DOHH2 (cell line): ENCODE measurements at regions not wholly inside any gene's neighbourhood (a gene's known extent, or its start where the extent isn't known, plus 50 kb on each side); places are given as distances from the start of the nearest gene placed in this dataset.

Experiments
- H3F3A ChIP-seq: fragments of 200-600 bp; sonication (generic), shearing (Covaris generic); 2 replicates; pipeline ENCODE4 v1.6.0; 2016; ENCODE audit warnings: antibody characterized with exemption, mild to moderate bottlenecking; ENCODE audit not compliant: control insufficient read depth, insufficient read depth
- H3K27ac ChIP-seq: fragments of 200-600 bp; sonication (generic); 2 replicates; pipeline ENCODE4 v1.5.1; 2014; ENCODE audit warnings: low read depth, mild to moderate bottlenecking, low read length, moderate library complexity
- H3K27me3 ChIP-seq: fragments of 200-600 bp; sonication (generic); 2 replicates; pipeline ENCODE4 v1.6.1; 2014; ENCODE audit warnings: mild to moderate bottlenecking, low read length, mixed read lengths; ENCODE audit not compliant: control insufficient read depth
- H3K36me3 ChIP-seq: fragments of 200-600 bp; sonication (generic); 2 replicates; pipeline ENCODE4 v1.6.1; 2014; ENCODE audit warnings: mild to moderate bottlenecking, low read length, moderate library complexity, mixed read lengths; ENCODE audit not compliant: control insufficient read depth
- H3K4me1 ChIP-seq: fragments of 200-600 bp; sonication (generic); 2 replicates; pipeline ENCODE4 v1.6.1; 2014; ENCODE audit warnings: mild to moderate bottlenecking, low read length, mixed read lengths; ENCODE audit not compliant: control insufficient read depth
- H3K4me2 ChIP-seq: fragments of 200-600 bp; sonication (generic); 2 replicates; pipeline ENCODE4 v1.6.0; 2014; ENCODE audit warnings: mild to moderate bottlenecking, low read length, moderate library complexity
- H3K4me3 ChIP-seq: fragments of 200-600 bp; sonication (generic); 2 replicates; pipeline ENCODE4 v1.5.1; 2014; ENCODE audit warnings: mild to moderate bottlenecking, low read length, mixed read lengths
- H3K79me2 ChIP-seq: fragments of 200-600 bp; sonication (generic); 2 replicates; pipeline ENCODE4 v1.6.1; 2014; ENCODE audit warnings: mild to moderate bottlenecking, low read length, mixed read lengths; ENCODE audit not compliant: control insufficient read depth
- H3K9me2 ChIP-seq: fragments of 200-600 bp; sonication (generic); replicated peaks from 2 replicates; pipeline ENCODE4 v1.6.1; 2014; ENCODE audit warnings: mild to moderate bottlenecking, low read length, mixed read lengths; ENCODE audit not compliant: control insufficient read depth
- H3K9me3 ChIP-seq: fragments of 200-600 bp; sonication (generic); 2 replicates; pipeline ENCODE4 v1.6.1; 2014; ENCODE audit warnings: antibody characterized with exemption, low read length, mixed read lengths; ENCODE audit not compliant: control insufficient read depth, insufficient read depth
- H4K20me1 ChIP-seq: fragments of 200-600 bp; sonication (generic); 2 replicates; pipeline ENCODE4 v1.6.0; 2014; ENCODE audit warnings: low read depth, mild to moderate bottlenecking, antibody characterized with exemption, low read length, moderate library complexity; ENCODE audit not compliant: control insufficient read depth, insufficient read depth
- EZH2phosphoT487 ChIP-seq: fragments of 200-600 bp; sonication (generic); IDR thresholded peaks from 2 replicates; pipeline ENCODE4 v1.6.1; 2017; ENCODE audit warnings: borderline replicate concordance, mild to moderate bottlenecking, antibody characterized with exemption, low read length, moderate library complexity, mixed read lengths
- TF ChIP-seq, protein P1 (sequence below): fragments of 200-600 bp; sonication (generic); IDR thresholded peaks from one replicate; pipeline ENCODE4 v1.5.1; 2014; ENCODE audit warnings: antibody characterized with exemption, mild to moderate bottlenecking, low read depth, low read length; ENCODE audit not compliant: poor library complexity, severe bottlenecking

GRCh38 chr2:183284606-183285005, 160.4 kb downstream of the NUP35 start:
- Histone ChIP-seq H3K4me3 (no peak overlapping the region), H3K79me2 (no peaks in the 10 kb centered on the region), H3K9me2 (no peaks in the 10 kb centered on the region), H3K27ac (no peak overlapping the region), H3K4me1 (no peaks in the 10 kb centered on the region), H3F3A (no peaks in the 10 kb centered on the region), H3K36me3 (no peaks in the 10 kb centered on the region), H4K20me1 (no peaks in the 10 kb centered on the region), H3K4me2 (no peak overlapping the region), H3K9me3 (no peaks in the 10 kb centered on the region), H3K27me3 (no peaks in the 10 kb centered on the region)
- TF ChIP-seq, protein P1, sequence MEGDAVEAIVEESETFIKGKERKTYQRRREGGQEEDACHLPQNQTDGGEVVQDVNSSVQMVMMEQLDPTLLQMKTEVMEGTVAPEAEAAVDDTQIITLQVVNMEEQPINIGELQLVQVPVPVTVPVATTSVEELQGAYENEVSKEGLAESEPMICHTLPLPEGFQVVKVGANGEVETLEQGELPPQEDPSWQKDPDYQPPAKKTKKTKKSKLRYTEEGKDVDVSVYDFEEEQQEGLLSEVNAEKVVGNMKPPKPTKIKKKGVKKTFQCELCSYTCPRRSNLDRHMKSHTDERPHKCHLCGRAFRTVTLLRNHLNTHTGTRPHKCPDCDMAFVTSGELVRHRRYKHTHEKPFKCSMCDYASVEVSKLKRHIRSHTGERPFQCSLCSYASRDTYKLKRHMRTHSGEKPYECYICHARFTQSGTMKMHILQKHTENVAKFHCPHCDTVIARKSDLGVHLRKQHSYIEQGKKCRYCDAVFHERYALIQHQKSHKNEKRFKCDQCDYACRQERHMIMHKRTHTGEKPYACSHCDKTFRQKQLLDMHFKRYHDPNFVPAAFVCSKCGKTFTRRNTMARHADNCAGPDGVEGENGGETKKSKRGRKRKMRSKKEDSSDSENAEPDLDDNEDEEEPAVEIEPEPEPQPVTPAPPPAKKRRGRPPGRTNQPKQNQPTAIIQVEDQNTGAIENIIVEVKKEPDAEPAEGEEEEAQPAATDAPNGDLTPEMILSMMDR: no peak
- no peak for TF ChIP-seq EZH2phosphoT487

- H3K4me3 ChIP-seq: no peak overlapping the region
- no peaks in the 10 kb centered on the region for H3K79me2 ChIP-seq
- no peaks in the 10 kb centered on the region for H3K27me3 ChIP-seq
- H3K9me3 ChIP-seq: no peaks in the 10 kb centered on the region
- H3K4me1 ChIP-seq: no peaks in the 10 kb centered on the region
- no peaks in the 10 kb centered on the region for H3K36me3 ChIP-seq
- H3K27ac ChIP-seq: no peak overlapping the region
- no peak overlapping the region for H3K4me2 ChIP-seq
- no peaks in the 10 kb centered on the region for H3K9me2 ChIP-seq
- no peak for TF ChIP-seq EZH2phosphoT487
- TF ChIP-seq, protein P1: no peak
- H4K20me1 ChIP-seq: no peaks in the 10 kb centered on the region
- H3F3A ChIP-seq: no peaks in the 10 kb centered on the region
Observed at GRCh38 chr2:183291436-183291835, 167.2 kb downstream of the NUP35 start.

DNA sequence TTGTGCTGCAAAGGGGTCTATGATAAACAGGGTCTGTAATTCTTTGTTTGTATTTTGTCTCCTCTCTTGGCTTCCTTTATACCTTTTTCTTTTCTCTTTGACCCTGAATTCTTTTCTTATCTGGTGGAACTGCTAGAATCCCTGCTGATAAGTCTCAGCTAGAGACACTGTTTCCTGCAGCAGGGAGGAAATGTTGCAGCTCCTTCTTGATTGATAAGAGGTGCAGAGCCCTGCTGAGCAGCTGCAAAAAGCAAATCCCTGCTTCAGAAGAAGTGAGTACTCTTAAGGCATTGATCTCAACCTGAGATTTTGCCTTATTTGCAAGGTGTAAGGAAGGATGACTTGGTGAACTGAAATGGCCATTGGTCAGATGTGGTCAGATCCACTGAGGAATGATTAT, 167.8 kb downstream of the NUP35 start:
- H3K4me1 ChIP-seq: no peaks in the 10 kb centered on the region
- no peak overlapping the region for H3K4me3 ChIP-seq
- H3K27ac ChIP-seq: no peak overlapping the region
- H3K27me3 ChIP-seq: no peaks in the 10 kb centered on the region
- H3K9me2 ChIP-seq: no peaks in the 10 kb centered on the region
- H3F3A ChIP-seq: no peaks in the 10 kb centered on the region
- no peaks in the 10 kb centered on the region for H3K36me3 ChIP-seq
- TF ChIP-seq EZH2phosphoT487: no peak
- TF ChIP-seq, protein P1: no peak
- no peaks in the 10 kb centered on the region for H4K20me1 ChIP-seq
- no peaks in the 10 kb centered on the region for H3K9me3 ChIP-seq
- H3K79me2 ChIP-seq: no peaks in the 10 kb centered on the region
- H3K4me2 ChIP-seq: no peak overlapping the region

DNA sequence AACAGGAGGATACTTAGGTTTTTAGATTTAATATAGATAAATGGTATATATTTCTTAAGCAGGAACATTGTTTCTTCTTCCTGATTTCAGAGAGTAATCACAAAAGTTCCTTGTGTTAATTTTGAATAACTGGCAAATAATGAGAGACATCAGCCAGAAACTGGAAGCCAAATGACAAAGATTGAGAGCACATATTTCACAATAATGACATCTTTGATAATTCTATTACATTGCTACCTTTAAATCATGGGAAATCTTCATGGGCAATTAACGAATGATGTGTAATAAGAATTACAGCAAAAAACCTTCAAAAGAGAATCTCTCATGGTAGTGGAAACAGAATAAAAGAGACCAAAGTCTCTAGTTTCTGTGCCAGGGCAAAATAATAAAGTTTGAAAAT, 215.1 kb downstream of the NUP35 start:
- Histone ChIP-seq H3K4me1 (no peaks in the 10 kb centered on the region), H3K4me3 (no peak overlapping the region)

More for the DNA sequence above, 215.1 kb downstream of the NUP35 start:
- H3K36me3 ChIP-seq: no peaks in the 10 kb centered on the region
- no peaks in the 10 kb centered on the region for H3K9me2 ChIP-seq
- no peak overlapping the region for H3K27ac ChIP-seq
- no peak overlapping the region for H3K4me2 ChIP-seq
- H3K27me3 ChIP-seq: no peaks in the 10 kb centered on the region
- H4K20me1 ChIP-seq: no peaks in the 10 kb centered on the region
- no peaks in the 10 kb centered on the region for H3K9me3 ChIP-seq
- TF ChIP-seq, protein P1: no peak
- TF ChIP-seq EZH2phosphoT487: no peak
- no peaks in the 10 kb centered on the region for H3K79me2 ChIP-seq
- no peaks in the 10 kb centered on the region for H3F3A ChIP-seq
